IMR-90 (cell line): ENCODE measurements at regions not wholly inside any gene's neighbourhood (a gene's known extent, or its start where the extent isn't known, plus 50 kb on each side); places are given as distances from the start of the nearest gene placed in this dataset.

Source experiments
- ATAC-seq: fragments of 200-7000 bp; cut with Tn5 transposase; 2 replicates; pipeline ENCODE4 v1.9.1; 2020; ENCODE audit warnings: low read depth, mild to moderate bottlenecking, moderate library complexity
- BruUV-seq: library from RNA; stranded (reverse); fragments of 400-500 nt; replicated peaks from 2 replicates; lab custom pipeline; 2021; lab: Mats Ljungman, UMichigan
- CTCF ChIA-PET: fragments of 300-600 bp; formaldehyde crosslinking; extraction: SDS; loops from one replicate; lab custom pipeline; 2021; ENCODE audit warnings: antibody characterized with exemption; lab: Yijun Ruan, JAX
- POLR2A ChIA-PET: fragments of 300-600 bp; sonication (Branson Sonifier 250); formaldehyde crosslinking; loops from one replicate; lab custom pipeline; 2022; ENCODE audit warnings: antibody characterized with exemption; ENCODE audit not compliant: unreplicated experiment; lab: Charles Lee
- DNase-seq: peaks from one replicate; pipeline ENCODE4 v3.0.0; 2013
- H2AFZ ChIP-seq: replicated peaks from 2 replicates; pipeline ENCODE3; 2013; ENCODE audit warnings: low read length, mild to moderate bottlenecking; ENCODE audit not compliant: poor library complexity
- H2AK5ac ChIP-seq: 2 replicates; pipeline ENCODE4 v1.6.1; 2013; ENCODE audit warnings: low read depth, low read length, inconsistent platforms
- H2AK9ac ChIP-seq: replicated peaks from 2 replicates; pipeline ENCODE3; 2013; ENCODE audit warnings: mild to moderate bottlenecking, low read depth, low read length, moderate library complexity; ENCODE audit not compliant: poor library complexity
- H2BK120ac ChIP-seq: 2 replicates; pipeline ENCODE4 v1.6.1; 2013; ENCODE audit warnings: low read depth, low read length, inconsistent platforms
- H2BK15ac ChIP-seq: 3 replicates; pipeline ENCODE4 v1.6.1; 2013; ENCODE audit warnings: low read depth, low read length, inconsistent platforms
- H2BK20ac ChIP-seq: 2 replicates; pipeline ENCODE4 v1.6.1; 2013; ENCODE audit warnings: low read depth, mild to moderate bottlenecking, inconsistent platforms, low read length, moderate library complexity
- H2BK5ac ChIP-seq: 2 replicates; pipeline ENCODE4 v1.6.1; 2013; ENCODE audit warnings: mild to moderate bottlenecking, low read depth, low read length, inconsistent platforms; ENCODE audit not compliant: poor library complexity, severe bottlenecking
- H3K14ac ChIP-seq: replicated peaks from 2 replicates; pipeline ENCODE4 v1.6.1; 2013; ENCODE audit warnings: low read depth, low read length, inconsistent platforms
- H3K18ac ChIP-seq: 2 replicates; pipeline ENCODE4 v1.6.1; 2013; ENCODE audit warnings: low read depth, low read length, control low read depth
- H3K23ac ChIP-seq: 2 replicates; pipeline ENCODE4 v1.6.1; 2013; ENCODE audit warnings: low read depth, low read length, inconsistent platforms
- H3K27ac ChIP-seq: 2 replicates; pipeline ENCODE4 v1.5.1; 2013; ENCODE audit warnings: mild to moderate bottlenecking, control low read depth, low read length; ENCODE audit not compliant: insufficient read depth
- H3K27me3 ChIP-seq: 2 replicates; pipeline ENCODE4 v1.6.1; 2013; ENCODE audit warnings: low read length; ENCODE audit not compliant: control insufficient read depth, insufficient read depth
- H3K36me3 ChIP-seq: 2 replicates; pipeline ENCODE4 v1.6.1; 2013; ENCODE audit warnings: low read length, mixed read lengths; ENCODE audit not compliant: control insufficient read depth, insufficient read depth
- H3K4ac ChIP-seq: 2 replicates; pipeline ENCODE4 v1.6.1; 2013; ENCODE audit warnings: low read depth, low read length, inconsistent platforms
- H3K4me1 ChIP-seq: 2 replicates; pipeline ENCODE4 v1.6.1; 2013; ENCODE audit warnings: low read length, mixed read lengths; ENCODE audit not compliant: control insufficient read depth, insufficient read depth
- H3K4me2 ChIP-seq: 2 replicates; pipeline ENCODE4 v1.6.1; 2013; ENCODE audit warnings: low read depth, mild to moderate bottlenecking, control low read depth, low read length, moderate library complexity
- H3K4me3 ChIP-seq: 2 replicates; pipeline ENCODE4 v1.5.1; 2013; ENCODE audit warnings: low read depth, mild to moderate bottlenecking, control low read depth, low read length, moderate library complexity; ENCODE audit not compliant: insufficient read depth
- H3K56ac ChIP-seq: 2 replicates; pipeline ENCODE4 v1.6.1; 2013; ENCODE audit warnings: low read length, inconsistent platforms; ENCODE audit not compliant: insufficient read depth; ENCODE audit errors: extremely low read depth
- H3K79me1 ChIP-seq, 2 experiments: 2 replicates each; pipeline ENCODE4 v1.6.1; 2013; ENCODE audit warnings: low read length in 2 of 2, inconsistent platforms in 1 of 2, low read depth in 1 of 2
- H3K9ac ChIP-seq: 2 replicates; pipeline ENCODE4 v1.6.1; 2013; ENCODE audit warnings: low read depth, low read length, control low read depth
- H3K9me1 ChIP-seq: 2 replicates; pipeline ENCODE4 v1.6.1; 2013; ENCODE audit warnings: low read length, inconsistent platforms; ENCODE audit not compliant: insufficient read depth
- H3K9me3 ChIP-seq: 2 replicates; pipeline ENCODE4 v1.6.1; 2013; ENCODE audit warnings: low read length; ENCODE audit not compliant: control insufficient read depth, insufficient read depth
- H4K20me1 ChIP-seq: 2 replicates; pipeline ENCODE4 v1.6.1; 2013; ENCODE audit warnings: low read length, inconsistent platforms; ENCODE audit not compliant: insufficient read depth
- H4K5ac ChIP-seq: 2 replicates; pipeline ENCODE4 v1.6.1; 2013; ENCODE audit warnings: mild to moderate bottlenecking, low read depth, low read length, control low read depth
- H4K8ac ChIP-seq, 2 experiments: 2 replicates each; pipeline ENCODE4 v1.6.1; 2013; ENCODE audit warnings: low read depth in 2 of 2, low read length in 2 of 2, control low read depth in 1 of 2, inconsistent platforms in 1 of 2
- H4K91ac ChIP-seq: 2 replicates; pipeline ENCODE4 v1.6.1; 2013; ENCODE audit warnings: low read depth, low read length, inconsistent platforms; ENCODE audit not compliant: insufficient read depth
- BHLHE40 ChIP-seq: fragments of 150-350 bp; IDR thresholded peaks from 2 replicates; pipeline ENCODE4 v1.6.1; 2016; ENCODE audit warnings: mild to moderate bottlenecking, low read depth, low read length
- CEBPB ChIP-seq: IDR thresholded peaks from 2 replicates; pipeline ENCODE4 v1.6.1; 2012; ENCODE audit warnings: low read depth, low read length, improper control_type of control experiment
- CHD1 ChIP-seq: IDR thresholded peaks from 2 replicates; pipeline ENCODE4 v1.6.1; 2012; ENCODE audit warnings: low read depth, low read length, improper control_type of control experiment
- ELK1 ChIP-seq: fragments of 150-350 bp; IDR thresholded peaks from 2 replicates; pipeline ENCODE4 v1.6.1; 2016; ENCODE audit warnings: low read depth, mild to moderate bottlenecking, low read length, moderate library complexity, borderline replicate concordance
- FOS ChIP-seq: fragments of 150-350 bp; IDR thresholded peaks from 2 replicates; pipeline ENCODE4 v1.6.1; 2016; ENCODE audit warnings: low read depth, low read length
- MAFK ChIP-seq: IDR thresholded peaks from 2 replicates; pipeline ENCODE4 v1.6.1; 2012; ENCODE audit warnings: low read depth, low read length, improper control_type of control experiment
- MAZ ChIP-seq: IDR thresholded peaks from 2 replicates; pipeline ENCODE4 v1.6.1; 2012; ENCODE audit warnings: low read depth, mild to moderate bottlenecking, low read length, improper control_type of control experiment, moderate library complexity, borderline replicate concordance
- NFE2L2 ChIP-seq: fragments of 150-350 bp; IDR thresholded peaks from 2 replicates; pipeline ENCODE4 v1.6.1; 2016; ENCODE audit warnings: low read depth, mild to moderate bottlenecking, low read length
- RAD21 ChIP-seq: IDR thresholded peaks from 2 replicates; pipeline ENCODE4 v1.6.1; 2012; ENCODE audit warnings: low read length, improper control_type of control experiment
- USF2 ChIP-seq: fragments of 150-350 bp; IDR thresholded peaks from 2 replicates; pipeline ENCODE4 v1.6.1; 2017; ENCODE audit warnings: mild to moderate bottlenecking, antibody characterized with exemption, low read length, low read depth
- WGBS, 2 experiments: methylation state at CpG; one replicate each; pipeline versions ENCODE4 v1.1.5 to v1.1.7; 2013; ENCODE audit warnings: missing lambda C conversion rate in 2 of 2; ENCODE audit not compliant: insufficient read length in 1 of 2; ENCODE audit errors: extremely low coverage in 2 of 2; 5-methylcytosine and 5-hydroxymethylcytosine counted together
- dilution Hi-C: fragments of 300-500 bp; cut with HindIII; formaldehyde crosslinking; loops from one replicate; pipeline ENCODE4 v1.14.3; 2018; ENCODE audit warnings: low sequenced_read_pairs; ENCODE audit not compliant: unreplicated experiment
- in situ Hi-C: fragments of 300-500 bp; cut with MboI; formaldehyde crosslinking; loops from 3 replicates; pipeline ENCODE4 v1.14.3; 2019; ENCODE audit warnings: low sequenced_read_pairs, inconsistent platforms, mixed read lengths
- intact Hi-C: fragments of 100-400 bp; cut with micrococcal nuclease; formaldehyde crosslinking; loops from 2 replicates; pipeline ENCODE4 v1.10.0; 2022
- TF ChIP-seq, protein P1 (sequence below): conservative IDR thresholded peaks from 2 replicates; pipeline ENCODE4 v1.5.1; 2012; ENCODE audit warnings: mild to moderate bottlenecking, low read depth, low read length, improper control_type of control experiment

DNA sequence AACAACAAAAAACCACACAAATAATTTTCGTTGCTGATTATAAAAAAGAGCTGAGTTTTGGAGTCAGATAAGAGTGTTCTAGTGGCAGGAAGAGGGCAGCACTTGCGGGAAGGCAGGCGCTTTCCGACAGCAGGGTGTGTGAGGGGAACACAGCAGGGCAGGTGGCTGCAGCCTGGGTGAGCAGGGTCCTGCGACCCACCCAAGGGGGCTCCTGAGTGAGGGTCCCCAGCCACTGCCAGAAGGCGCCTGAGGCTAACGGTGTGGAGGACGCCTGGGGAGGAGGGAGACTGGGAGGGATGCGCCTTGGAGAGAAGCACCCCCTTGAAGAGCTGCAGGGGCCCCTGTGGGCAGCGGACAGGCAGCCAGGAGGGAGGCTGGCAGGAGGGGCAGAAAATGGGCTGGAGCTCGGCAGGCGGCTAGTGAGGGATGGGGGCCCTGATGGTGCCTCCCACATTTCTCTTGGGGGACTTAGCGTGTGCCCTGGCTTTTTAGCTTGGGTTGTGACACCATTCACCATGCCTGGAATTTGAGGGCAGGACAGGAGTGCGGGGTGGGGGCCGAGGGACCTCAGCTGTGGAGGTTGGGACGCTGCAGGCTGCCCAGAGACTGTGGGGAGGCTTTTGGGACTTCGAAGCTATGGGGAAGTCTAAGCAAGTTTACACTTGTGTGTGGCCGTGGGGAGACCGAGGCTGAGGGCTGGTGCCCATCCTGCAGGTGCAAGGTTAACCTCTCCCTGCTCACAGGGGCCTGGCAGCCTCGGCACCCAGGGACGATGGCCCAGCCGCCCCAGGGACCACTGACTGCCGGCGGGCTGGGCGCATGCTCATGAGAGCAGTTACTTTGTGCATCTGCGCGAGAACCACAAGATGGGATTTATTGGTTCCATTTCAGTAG is 111.4 kb downstream of the SIK1 start:
- no peak overlapping the region for H3K18ac ChIP-seq
- no peak overlapping the region for H3K27ac ChIP-seq
- H4K8ac ChIP-seq = no peak overlapping the region
- H2BK15ac ChIP-seq = no peak overlapping the region
- in situ Hi-C loops = no loop called here
- DNase-seq (no peak), ATAC-seq (no peak)
- no peak for TF ChIP-seq RAD21
- no peak for TF ChIP-seq FOS
- TF ChIP-seq MAZ = no peak
- TF ChIP-seq, protein P1, sequence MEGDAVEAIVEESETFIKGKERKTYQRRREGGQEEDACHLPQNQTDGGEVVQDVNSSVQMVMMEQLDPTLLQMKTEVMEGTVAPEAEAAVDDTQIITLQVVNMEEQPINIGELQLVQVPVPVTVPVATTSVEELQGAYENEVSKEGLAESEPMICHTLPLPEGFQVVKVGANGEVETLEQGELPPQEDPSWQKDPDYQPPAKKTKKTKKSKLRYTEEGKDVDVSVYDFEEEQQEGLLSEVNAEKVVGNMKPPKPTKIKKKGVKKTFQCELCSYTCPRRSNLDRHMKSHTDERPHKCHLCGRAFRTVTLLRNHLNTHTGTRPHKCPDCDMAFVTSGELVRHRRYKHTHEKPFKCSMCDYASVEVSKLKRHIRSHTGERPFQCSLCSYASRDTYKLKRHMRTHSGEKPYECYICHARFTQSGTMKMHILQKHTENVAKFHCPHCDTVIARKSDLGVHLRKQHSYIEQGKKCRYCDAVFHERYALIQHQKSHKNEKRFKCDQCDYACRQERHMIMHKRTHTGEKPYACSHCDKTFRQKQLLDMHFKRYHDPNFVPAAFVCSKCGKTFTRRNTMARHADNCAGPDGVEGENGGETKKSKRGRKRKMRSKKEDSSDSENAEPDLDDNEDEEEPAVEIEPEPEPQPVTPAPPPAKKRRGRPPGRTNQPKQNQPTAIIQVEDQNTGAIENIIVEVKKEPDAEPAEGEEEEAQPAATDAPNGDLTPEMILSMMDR = no peak
- no peak for TF ChIP-seq NFE2L2
- no peak for TF ChIP-seq CHD1
- TF ChIP-seq MAFK = no peak
- no peak for TF ChIP-seq BHLHE40
- TF ChIP-seq ELK1 = no peak
- TF ChIP-seq CEBPB = no peak
- TF ChIP-seq USF2 = no peak
- no peaks in the 10 kb centered on the region for H3K79me1 ChIP-seq
- ChIA-PET POLR2A (no interaction called here), CTCF (no interaction called here)
- no peak overlapping the region for H2AK5ac ChIP-seq
- H3K14ac ChIP-seq = no peak overlapping the region
- H3K4me3 ChIP-seq = no peak overlapping the region
- H3K36me3 ChIP-seq = no peaks in the 10 kb centered on the region
- no peak overlapping the region for H4K5ac ChIP-seq
- H3K9me1 ChIP-seq = no peaks in the 10 kb centered on the region
- peaks cover 5% of the 10 kb centered on the region for H3K4me1 ChIP-seq
- H4K20me1 ChIP-seq = no peaks in the 10 kb centered on the region
- H2AK9ac ChIP-seq = no peak overlapping the region
- peak overlapping the region; percentile 24 for H2AFZ ChIP-seq
- H4K91ac ChIP-seq = no peak overlapping the region
- H3K23ac ChIP-seq = no peak overlapping the region
- no TSS peak for BruUV-seq
- no peak overlapping the region for H3K9ac ChIP-seq
- H2BK120ac ChIP-seq = no peak overlapping the region
- H2BK20ac ChIP-seq = no peak overlapping the region
- H2BK5ac ChIP-seq = no peak overlapping the region
- no peak overlapping the region for H3K4me2 ChIP-seq
- peaks cover 10% of the 10 kb centered on the region for H3K9me3 ChIP-seq
- dilution Hi-C loops = no loop called here
- WGBS, 2 experiments = 73 to 100% methylated on average over 1 to 11 of the region's 27 CpGs
- intact Hi-C loops = no loop called here
- peaks cover 13% of the 10 kb centered on the region for H3K27me3 ChIP-seq
- H3K56ac ChIP-seq = no peak overlapping the region
- H3K4ac ChIP-seq = no peak overlapping the region
